Panc1 (cell line): ENCODE measurements at regions not wholly inside any gene's neighbourhood (a gene's known extent, or its start where the extent isn't known, plus 50 kb on each side); places are given as distances from the start of the nearest gene placed in this dataset.

Experiments used
- ATAC-seq: fragments of 200-7000 bp; cut with Tn5 transposase; 2 replicates; pipeline ENCODE4 v1.9.1; 2020; ENCODE audit warnings: mild to moderate bottlenecking, moderate library complexity
- BruUV-seq: library from RNA; stranded (reverse); fragments of 400-500 nt; replicated peaks from 2 replicates; lab custom pipeline; 2021; lab: Mats Ljungman, UMichigan
- CTCF ChIA-PET: fragments of 300-600 bp; sonication (Branson Sonifier 250); formaldehyde crosslinking; loops from one replicate; lab custom pipeline; 2022; ENCODE audit warnings: antibody characterized with exemption; lab: Charles Lee
- POLR2A ChIA-PET: fragments of 300-600 bp; sonication (Branson Sonifier 250); formaldehyde crosslinking; loops from one replicate; lab custom pipeline; 2022; ENCODE audit warnings: antibody characterized with exemption; lab: Charles Lee
- DNase-seq: peaks from one replicate; pipeline ENCODE4 v3.0.0-alpha.2; 2010; ENCODE audit warnings: low read depth, low spot score
- H3K27ac ChIP-seq: 2 replicates; pipeline ENCODE4 v1.5.1; 2011; ENCODE audit warnings: mild to moderate bottlenecking, low read length, inconsistent platforms
- H3K27me3 ChIP-seq: fragments of 200-500 bp; sonication (Bioruptor generic); 2 replicates; pipeline ENCODE4 v1.6.0; 2014; ENCODE audit warnings: low read length, inconsistent platforms; ENCODE audit not compliant: control insufficient read depth, insufficient read depth
- H3K36me3 ChIP-seq: fragments of 200-500 bp; sonication (Bioruptor generic); 2 replicates; pipeline ENCODE4 v1.5.1; 2014; ENCODE audit warnings: inconsistent platforms, mild to moderate bottlenecking, low read length, moderate library complexity; ENCODE audit not compliant: control insufficient read depth, insufficient read depth
- H3K4me1 ChIP-seq: 2 replicates; pipeline ENCODE4 v1.5.1; 2011; ENCODE audit warnings: inconsistent platforms, mild to moderate bottlenecking, low read length, moderate library complexity; ENCODE audit not compliant: control insufficient read depth, insufficient read depth
- H3K4me3 ChIP-seq, 2 experiments: 2 replicates each; pipeline ENCODE4 v1.5.1; 2011 to 2012; ENCODE audit warnings: low read depth in 2 of 2, low read length in 2 of 2, mild to moderate bottlenecking in 2 of 2, inconsistent platforms in 1 of 2, moderate library complexity in 1 of 2
- H3K9me3 ChIP-seq: fragments of 200-500 bp; sonication (Bioruptor generic); 2 replicates; pipeline ENCODE4 v1.5.1; 2014; ENCODE audit warnings: low read depth, mild to moderate bottlenecking, inconsistent platforms, low read length, moderate library complexity; ENCODE audit not compliant: control insufficient read depth, insufficient read depth
- CTCF ChIP-seq: fragments of 450-650 bp; IDR thresholded peaks from 2 replicates; pipeline ENCODE4 v1.5.1; 2017; ENCODE audit warnings: mild to moderate bottlenecking
- POLR2AphosphoS5 ChIP-seq: IDR thresholded peaks from 2 replicates; pipeline ENCODE4 v1.6.1; 2012; ENCODE audit warnings: mild to moderate bottlenecking, low read depth, low read length, moderate library complexity
- REST ChIP-seq, 2 experiments: IDR thresholded peaks; 2 replicates each; pipeline ENCODE4 v1.6.1; 2011 to 2012; ENCODE audit warnings: low read depth in 2 of 2, control low read depth in 1 of 2, low read length in 1 of 2, mild to moderate bottlenecking in 1 of 2, moderate library complexity in 1 of 2; ENCODE audit not compliant: insufficient read depth in 1 of 2
- SIN3A ChIP-seq: IDR thresholded peaks from 2 replicates; pipeline ENCODE4 v1.6.1; 2012; ENCODE audit warnings: low read depth, mild to moderate bottlenecking, low read length, moderate library complexity, borderline replicate concordance; ENCODE audit not compliant: insufficient read depth
- TCF7L2 ChIP-seq: IDR thresholded peaks from 2 replicates; pipeline ENCODE4 v1.6.1; 2011; ENCODE audit warnings: mild to moderate bottlenecking, low read depth, low read length, inconsistent platforms
- in situ Hi-C: cut with HindIII; loops from 2 replicates; pipeline ENCODE4 v1.10.0; 2016; ENCODE audit warnings: low sequenced_read_pairs, low pct_unique_long_range_greater_than_20kb
- intact Hi-C: fragments of 100-400 bp; cut with micrococcal nuclease; formaldehyde crosslinking; loops from one replicate; pipeline ENCODE4 v1.10.0; 2022; ENCODE audit not compliant: unreplicated experiment

GRCh38 chr16:52921104-52921503, 131.6 kb downstream of the CHD9NB start:
- ATAC-seq (no peak), DNase-seq (no peak)
- in situ Hi-C loops (no loop called here), intact Hi-C loops (no loop called here)
- POLR2A ChIA-PET = no interaction called here
- no peaks in the 10 kb centered on the region for H3K9me3 ChIP-seq
- H3K36me3 ChIP-seq = no peaks in the 10 kb centered on the region
- no peaks in the 10 kb centered on the region for H3K4me1 ChIP-seq
- H3K4me3 ChIP-seq = no peak overlapping the region
- CTCF ChIA-PET = no interaction called here
- BruUV-seq = no TSS peak
- no peak overlapping the region for H3K27ac ChIP-seq
- H3K27me3 ChIP-seq = no peaks in the 10 kb centered on the region
- no peak for TF ChIP-seq TCF7L2
- no peak for TF ChIP-seq SIN3A
- TF ChIP-seq REST (IDR thresholded peaks at IDR 0.05; ENCODE audit: insufficient read depth in 1 of 2, low read depth in 2 of 2, low read length in 1 of 2) = no peak
- no peak for TF ChIP-seq CTCF
- TF ChIP-seq POLR2AphosphoS5 = no peak

- Histone ChIP-seq H3K4me3 (no peak overlapping the region), H3K27ac (no peak overlapping the region), H3K9me3 (no peaks in the 10 kb centered on the region), H3K4me1 (no peaks in the 10 kb centered on the region), H3K27me3 (no peaks in the 10 kb centered on the region), H3K36me3 (no peaks in the 10 kb centered on the region)
- ATAC-seq (no peak), DNase-seq (no peak)
- in situ Hi-C loops = no loop called here
- TF ChIP-seq TCF7L2 (no peak), REST (IDR thresholded peaks at IDR 0.05; ENCODE audit: insufficient read depth in 1 of 2, low read depth in 2 of 2, low read length in 1 of 2) (no peak), CTCF (no peak), POLR2AphosphoS5 (no peak), SIN3A (no peak)
- POLR2A ChIA-PET = no interaction called here
- intact Hi-C loops = no loop called here
- no TSS peak for BruUV-seq
- CTCF ChIA-PET = no interaction called here
Observed at GRCh38 chr16:52920331-52920730, 132.4 kb downstream of the CHD9NB start.
